ENCODE measurements at regions not wholly inside any gene's neighbourhood (a gene's known extent, or its start where the extent isn't known, plus 50 kb on each side); places are given as distances from the start of the nearest gene placed in this dataset.

- Histone ChIP-seq H3K27me3 (no peaks in the 10 kb centered on the region), H3K27ac (no peak overlapping the region), H3K4me3 (no peak overlapping the region), H3K9me3 (no peaks in the 10 kb centered on the region), H3K4me1 (no peaks in the 10 kb centered on the region), H3K36me3 (no peaks in the 10 kb centered on the region)
- TF ChIP-seq POLR2AphosphoS5 (IDR thresholded peaks at IDR 0.05) (no peak), CTCF (IDR thresholded peaks at IDR 0.05) (no peak), POLR2A (IDR thresholded peaks at IDR 0.05) (no peak), EP300 (IDR thresholded peaks at IDR 0.05) (no peak)
- 81% methylated on average over 11 of the region's 11 CpGs for WGBS
- DNase-seq (ENCODE audit: low spot score in 2 of 2), result no peak
Measured at GRCh38 chr3:182399978-182400737, 393.1 kb upstream of the ATP11B start.

GRCh38 chr3:182400838-182401237, 392.5 kb upstream of the ATP11B start:
- H3K9me3 ChIP-seq, result no peaks in the 10 kb centered on the region
- no peaks in the 10 kb centered on the region for H3K36me3 ChIP-seq
- H3K27me3 ChIP-seq, result no peaks in the 10 kb centered on the region
- no peak for TF ChIP-seq POLR2A (IDR thresholded peaks at IDR 0.05)
- TF ChIP-seq POLR2AphosphoS5 (IDR thresholded peaks at IDR 0.05), result no peak
- no peak for TF ChIP-seq CTCF (IDR thresholded peaks at IDR 0.05)
- no peak for TF ChIP-seq EP300 (IDR thresholded peaks at IDR 0.05)
- no peak overlapping the region for H3K27ac ChIP-seq
- peaks cover 4% of the 10 kb centered on the region for H3K4me1 ChIP-seq
- H3K4me3 ChIP-seq, result no peak overlapping the region
- no peak for DNase-seq (ENCODE audit: low spot score in 2 of 2)
- 67% methylated on average over 2 of the region's 2 CpGs for WGBS

- WGBS, result 81% methylated on average over 2 of the region's 2 CpGs
- no peak overlapping the region for H3K4me3 ChIP-seq
- H3K36me3 ChIP-seq, result no peaks in the 10 kb centered on the region
- no peak for TF ChIP-seq POLR2AphosphoS5 (IDR thresholded peaks at IDR 0.05)
- no peak for TF ChIP-seq CTCF (IDR thresholded peaks at IDR 0.05)
- TF ChIP-seq POLR2A (IDR thresholded peaks at IDR 0.05), result no peak
- peaks cover 4% of the 10 kb centered on the region for H3K4me1 ChIP-seq
- DNase-seq (ENCODE audit: low spot score in 2 of 2), result no peak
- no peaks in the 10 kb centered on the region for H3K9me3 ChIP-seq
- H3K27ac ChIP-seq, result no peak overlapping the region
- no peaks in the 10 kb centered on the region for H3K27me3 ChIP-seq
Measured at GRCh38 chr3:182404031-182404430, 389.3 kb upstream of the ATP11B start.

- 52% methylated on average over 2 of the region's 2 CpGs for WGBS
- H3K27ac ChIP-seq, result no peak overlapping the region
- H3K4me1 ChIP-seq, result peaks cover 4% of the 10 kb centered on the region
- no peak for DNase-seq (ENCODE audit: low spot score in 2 of 2)
- H3K36me3 ChIP-seq, result no peaks in the 10 kb centered on the region
- no peak overlapping the region for H3K4me3 ChIP-seq
- no peaks in the 10 kb centered on the region for H3K27me3 ChIP-seq
- TF ChIP-seq EP300 (IDR thresholded peaks at IDR 0.05), result no peak
- no peak for TF ChIP-seq CTCF (IDR thresholded peaks at IDR 0.05)
- no peak for TF ChIP-seq POLR2AphosphoS5 (IDR thresholded peaks at IDR 0.05)
- TF ChIP-seq POLR2A (IDR thresholded peaks at IDR 0.05), result no peak
- no peaks in the 10 kb centered on the region for H3K9me3 ChIP-seq
Measured at GRCh38 chr3:182405759-182406158, 387.5 kb upstream of the ATP11B start.

GRCh38 chr3:182406786-182407185, 386.5 kb upstream of the ATP11B start:
- peaks cover 4% of the 10 kb centered on the region for H3K4me1 ChIP-seq
- H3K9me3 ChIP-seq, result no peaks in the 10 kb centered on the region
- no peak overlapping the region for H3K4me3 ChIP-seq
- no peaks in the 10 kb centered on the region for H3K27me3 ChIP-seq
- H3K27ac ChIP-seq, result no peak overlapping the region
- TF ChIP-seq EP300 (IDR thresholded peaks at IDR 0.05) (no peak), CTCF (IDR thresholded peaks at IDR 0.05) (no peak), POLR2AphosphoS5 (IDR thresholded peaks at IDR 0.05) (no peak), POLR2A (IDR thresholded peaks at IDR 0.05) (no peak)
- 88% methylated on average over 4 of the region's 4 CpGs for WGBS
- no peak for DNase-seq (ENCODE audit: low spot score in 2 of 2)
- no peaks in the 10 kb centered on the region for H3K36me3 ChIP-seq

Measured in suprapubic skin (tissue), 4 donors.